Thoracic aorta (tissue), 2 donors: ENCODE measurements at regions not wholly inside any gene's neighbourhood (a gene's known extent, or its start where the extent isn't known, plus 50 kb on each side); places are given as distances from the start of the nearest gene placed in this dataset.

Source experiments
- ATAC-seq: fragments of 150-250 bp; one replicate; pipeline ENCODE4 v1.8.0; 2017; ENCODE audit warnings: low read depth; ENCODE audit not compliant: insufficient number of reproducible peaks, low FRiP score
- DNase-seq: peaks from one replicate; pipeline ENCODE4 v3.0.0-alpha.2; 2020; ENCODE audit warnings: low spot score
- H3K27ac ChIP-seq, 2 donors: fragments of 200-600 bp; sonication (generic); 1 replicate in 1 of 2; 2 replicates in 1 of 2; pipeline ENCODE4 v1.5.1; 2016; ENCODE audit warnings: mild to moderate bottlenecking in 2 of 2, moderate library complexity in 2 of 2
- H3K27me3 ChIP-seq: fragments of 200-600 bp; sonication (generic); replicated peaks from 2 replicates; pipeline ENCODE4 v1.6.0; 2016; ENCODE audit warnings: mild to moderate bottlenecking; ENCODE audit not compliant: insufficient read depth
- H3K36me3 ChIP-seq: fragments of 200-600 bp; sonication (generic); one replicate; pipeline ENCODE4 v1.5.1; 2016
- H3K4me1 ChIP-seq, 2 donors: fragments of 200-600 bp; sonication (generic); 1 replicate in 1 of 2; 2 replicates in 1 of 2; pipeline versions ENCODE4 v1.5.1 to v1.6.0; 2016; ENCODE audit warnings: low read depth in 2 of 2, mild to moderate bottlenecking in 1 of 2; ENCODE audit not compliant: control insufficient read depth in 1 of 2
- H3K4me3 ChIP-seq: fragments of 200-600 bp; sonication (generic); 2 replicates; pipeline ENCODE4 v1.5.1; 2016; ENCODE audit warnings: mild to moderate bottlenecking
- H3K9me3 ChIP-seq: fragments of 200-600 bp; sonication (generic); 2 replicates; pipeline ENCODE4 v1.5.1; 2016
- CTCF ChIP-seq: fragments of 200-600 bp; sonication (generic); IDR thresholded peaks from one replicate; pipeline ENCODE4 v1.5.1; 2019; ENCODE audit warnings: antibody characterized with exemption

GRCh38 chr11:122423273-122423672 is 232.2 kb upstream of the UBASH3B start:
- H3K27me3 ChIP-seq = no peaks in the 10 kb centered on the region
- H3K4me3 ChIP-seq = no peak overlapping the region
- no peaks in the 10 kb centered on the region for H3K36me3 ChIP-seq
- DNase-seq (no peak), ATAC-seq (no peak)
- no peak overlapping the region for H3K27ac ChIP-seq
- no peaks in the 10 kb centered on the region for H3K9me3 ChIP-seq
- peaks cover 3 to 22% of the 10 kb centered on the region in 2 donors for H3K4me1 ChIP-seq
- no peak for TF ChIP-seq CTCF

GRCh38 chr11:122422682-122423081 is 232.8 kb upstream of the UBASH3B start:
- no peak for ATAC-seq
- no peak for DNase-seq
- Histone ChIP-seq H3K4me3 (no peak overlapping the region), H3K36me3 (no peaks in the 10 kb centered on the region), H3K4me1 (peaks cover 3 to 22% of the 10 kb centered on the region in 2 donors), H3K27me3 (no peaks in the 10 kb centered on the region), H3K27ac (no peak overlapping the region), H3K9me3 (no peaks in the 10 kb centered on the region)
- no peak for TF ChIP-seq CTCF

GRCh38 chr11:122421702-122422101 is 233.8 kb upstream of the UBASH3B start:
- Histone ChIP-seq H3K9me3 (no peaks in the 10 kb centered on the region), H3K27ac (no peak overlapping the region), H3K4me3 (no peak overlapping the region), H3K27me3 (no peaks in the 10 kb centered on the region), H3K36me3 (no peaks in the 10 kb centered on the region), H3K4me1 (peaks cover 3 to 22% of the 10 kb centered on the region in 2 donors)
- no peak for TF ChIP-seq CTCF
- ATAC-seq = no peak
- no peak for DNase-seq

GRCh38 chr11:122418032-122418431 is 237.5 kb upstream of the UBASH3B start:
- DNase-seq (no peak), ATAC-seq (no peak)
- peaks cover 9% of the 10 kb centered on the region for H3K9me3 ChIP-seq
- no peaks in the 10 kb centered on the region for H3K27me3 ChIP-seq
- no peak for TF ChIP-seq CTCF
- no peak overlapping the region for H3K27ac ChIP-seq
- H3K36me3 ChIP-seq = no peaks in the 10 kb centered on the region
- no peaks in the 10 kb centered on the region for H3K4me1 ChIP-seq
- H3K4me3 ChIP-seq = no peak overlapping the region

- no peaks in the 10 kb centered on the region for H3K4me1 ChIP-seq
- DNase-seq (no peak), ATAC-seq (no peak)
- H3K4me3 ChIP-seq = no peak overlapping the region
- no peaks in the 10 kb centered on the region for H3K36me3 ChIP-seq
- no peak for TF ChIP-seq CTCF
- no peaks in the 10 kb centered on the region for H3K27me3 ChIP-seq
- H3K27ac ChIP-seq = no peak overlapping the region
- peaks cover 9% of the 10 kb centered on the region for H3K9me3 ChIP-seq
Observed at GRCh38 chr11:122414406-122415018, 241.0 kb upstream of the UBASH3B start.
